ENCODE measurements at regions not wholly inside any gene's neighbourhood (a gene's known extent, or its start where the extent isn't known, plus 50 kb on each side); places are given as distances from the start of the nearest gene placed in this dataset.

DNA sequence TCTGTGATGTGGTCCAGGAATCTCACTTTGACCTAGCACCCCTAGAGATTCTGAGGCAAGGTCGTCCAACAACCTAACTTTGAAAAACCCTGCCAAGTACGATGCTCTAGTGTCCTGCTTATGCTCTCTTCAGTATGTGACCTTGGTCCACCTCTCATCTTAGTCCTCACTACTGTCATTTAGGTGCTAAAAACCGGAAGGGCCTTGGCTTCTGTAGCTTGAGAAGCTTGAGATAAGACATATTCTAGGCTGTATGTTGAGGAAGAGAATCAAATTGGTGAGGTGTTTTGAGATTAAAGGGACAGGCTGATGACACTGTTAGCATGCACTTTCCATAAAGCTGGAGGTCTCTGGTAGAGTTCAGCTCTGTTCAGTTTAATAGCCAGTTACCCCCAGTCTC is 57.0 kb upstream of the MTPN start:
- no peak for DNase-seq (ENCODE audit: low spot score)

DNA sequence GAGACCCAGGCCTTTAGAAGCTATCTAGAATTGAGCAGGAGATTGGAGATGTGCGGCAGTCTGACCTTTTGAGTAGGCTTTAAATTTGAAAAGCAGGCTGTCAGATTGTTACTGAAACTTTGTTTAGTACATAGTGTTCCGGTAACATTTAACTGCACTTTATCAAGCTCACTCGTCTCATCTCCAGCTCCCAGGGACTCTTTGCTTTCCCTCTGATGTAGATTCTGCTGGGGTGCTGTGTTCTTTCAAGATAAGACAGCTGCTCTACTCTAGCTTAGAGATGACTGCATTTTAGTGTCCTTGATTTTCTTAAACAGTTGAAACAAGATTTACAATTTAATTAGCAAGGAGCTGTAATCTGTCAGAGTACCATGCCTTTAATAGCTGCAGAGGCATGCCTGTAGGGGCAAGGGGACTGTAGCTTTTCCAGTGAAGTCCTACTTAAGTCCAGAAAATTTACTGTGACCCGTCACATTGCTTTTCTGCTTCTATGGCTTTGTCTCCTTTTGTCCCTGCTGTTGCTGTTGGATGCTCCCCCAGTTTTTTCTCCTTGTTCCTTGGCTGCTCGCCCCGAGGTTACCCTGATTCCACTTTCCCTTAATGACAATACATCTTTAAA is 56.4 kb upstream of the MTPN start:
- no peak for DNase-seq (ENCODE audit: low spot score)

DNA sequence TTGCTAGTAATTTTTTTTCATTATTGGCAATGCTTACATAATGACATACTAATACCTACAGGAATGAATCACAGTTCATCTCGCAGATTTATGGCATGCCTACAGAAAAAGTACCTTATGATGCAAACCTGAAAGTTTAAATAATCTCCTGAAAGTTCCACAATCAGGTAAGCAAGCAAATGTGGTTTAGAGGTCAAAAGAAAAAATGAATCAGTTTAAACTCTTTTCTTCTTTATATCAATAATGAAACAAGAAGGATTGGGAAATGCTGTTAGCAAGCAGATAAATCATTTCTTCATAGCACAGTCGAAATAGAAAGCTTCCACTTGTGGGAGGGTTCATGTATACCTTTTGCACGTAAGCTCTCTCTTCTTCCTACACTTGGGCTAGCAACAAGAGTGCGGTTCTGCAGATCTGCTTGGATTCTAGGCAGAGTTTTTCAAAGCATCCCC is 53.7 kb upstream of the MTPN start:
- DNase-seq (ENCODE audit: low spot score): no peak

DNA sequence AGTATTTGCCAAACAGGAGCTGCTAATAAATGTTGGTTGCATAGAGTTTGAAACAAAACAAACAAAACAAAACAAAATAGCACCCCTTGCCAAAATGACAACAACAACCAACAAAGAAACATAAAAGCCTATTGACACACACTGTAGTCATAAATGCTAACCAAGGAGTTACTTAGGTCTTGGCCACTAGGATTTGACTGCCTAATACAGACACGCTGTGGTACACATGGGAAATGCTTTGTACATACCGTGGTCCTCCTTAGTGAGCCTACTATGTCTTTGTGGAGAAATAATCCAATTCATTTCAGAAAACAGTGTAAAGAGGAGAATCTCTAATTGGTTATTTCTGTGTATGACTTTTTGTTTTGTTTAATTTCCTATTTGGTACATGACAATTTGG is 53.2 kb upstream of the MTPN start:
- DNase-seq (ENCODE audit: low spot score): no peak

DNA sequence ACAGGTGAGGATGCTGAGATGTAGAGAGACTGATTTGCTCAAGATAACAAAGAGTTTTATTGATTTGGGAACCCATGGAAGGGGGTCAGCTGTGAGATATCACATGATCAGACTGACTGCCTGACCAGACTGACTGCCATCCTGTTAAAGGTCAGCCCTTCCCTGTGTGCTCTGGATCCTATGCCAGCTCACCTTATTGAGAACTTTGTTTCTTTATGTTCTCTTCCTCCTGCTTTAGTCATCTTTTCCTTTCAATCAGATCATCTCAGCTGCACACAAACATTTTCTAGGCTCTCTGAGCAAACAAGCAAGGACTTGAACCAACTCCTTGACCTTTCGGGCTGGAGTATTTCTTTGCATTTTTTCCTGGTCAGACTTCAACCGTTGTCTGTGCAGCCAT is 50.0 kb upstream of the MTPN start:
- DNase-seq (ENCODE audit: low spot score): no peak

Measured in cerebellar cortex (tissue), 1 donor.